ENCODE measurements at regions not wholly inside any gene's neighbourhood (a gene's known extent, or its start where the extent isn't known, plus 50 kb on each side); places are given as distances from the start of the nearest gene placed in this dataset.

DNA sequence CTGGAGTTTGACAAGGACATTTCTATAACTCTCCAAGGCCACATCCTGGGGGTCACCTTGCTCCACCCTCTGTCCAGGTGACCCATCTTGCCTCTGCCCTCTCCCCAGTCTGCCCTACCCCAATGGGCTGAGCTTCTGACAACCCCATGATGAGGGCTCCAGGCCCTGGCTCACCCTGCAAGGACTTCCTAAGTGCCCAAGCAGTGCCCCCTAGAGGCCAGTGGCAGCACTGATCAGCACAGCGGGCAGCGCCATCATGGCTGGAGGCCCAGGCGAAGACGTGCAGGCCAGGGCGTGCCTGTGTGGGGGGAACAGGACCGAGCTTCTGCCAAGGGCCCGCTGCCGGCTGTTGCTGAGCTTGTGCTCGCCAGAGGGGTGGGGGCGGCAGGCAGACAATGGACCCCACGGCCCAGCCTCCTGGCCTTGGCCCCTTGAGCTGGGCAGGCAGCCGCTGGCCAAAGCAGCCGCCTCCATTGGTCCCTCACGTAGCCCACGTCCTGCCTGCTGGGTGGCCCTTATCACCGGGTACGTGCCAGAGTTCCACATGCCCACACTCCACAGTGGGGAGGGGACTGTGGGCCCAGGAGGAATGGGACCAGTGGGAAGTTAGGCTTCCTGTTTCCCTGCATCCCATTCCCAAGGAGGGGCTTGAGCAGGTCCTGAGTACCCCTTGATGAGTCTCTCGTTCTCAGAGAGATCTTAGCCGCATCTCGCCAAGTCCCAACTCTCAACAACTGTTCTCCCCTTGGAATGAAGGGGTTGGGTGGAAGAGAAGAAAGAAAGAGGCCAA lies 64.3 kb downstream of the MRPL14 start:
- Histone ChIP-seq H3K36me3 (ENCODE audit: insufficient read depth, low read length) (no peaks in the 10 kb centered on the region), H2AFZ (ENCODE audit: low read length, unreplicated experiment) (no peak overlapping the region), H3K79me2 (ENCODE audit: control insufficient read depth, insufficient read depth, low read length, unreplicated experiment) (no peaks in the 10 kb centered on the region), H3K4me3 (ENCODE audit: low read depth, low read length) (no peak overlapping the region), H3K4me1 (ENCODE audit: control insufficient read depth, insufficient read depth, low read length, unreplicated experiment) (peaks cover 73% of the 10 kb centered on the region), H3K27me3 (ENCODE audit: insufficient read depth, low read length) (no peaks in the 10 kb centered on the region), H3K27ac (ENCODE audit: low read depth, low read length) (peak overlapping the region; percentile 98; the same call in 1 of the 2 replicates)

- Histone ChIP-seq H3K27me3 (ENCODE audit: insufficient read depth, low read length) (no peaks in the 10 kb centered on the region), H3K36me3 (ENCODE audit: insufficient read depth, low read length) (no peaks in the 10 kb centered on the region), H3K4me1 (ENCODE audit: control insufficient read depth, insufficient read depth, low read length, unreplicated experiment) (peaks cover 81% of the 10 kb centered on the region), H2AFZ (ENCODE audit: low read length, unreplicated experiment) (no peak overlapping the region), H3K27ac (ENCODE audit: low read depth, low read length) (peak overlapping the region; percentile 98), H3K79me2 (ENCODE audit: control insufficient read depth, insufficient read depth, low read length, unreplicated experiment) (no peaks in the 10 kb centered on the region), H3K4me3 (ENCODE audit: low read depth, low read length) (no peak overlapping the region)
Observed at GRCh38 chr6:44062105-44062770, 65.0 kb downstream of the MRPL14 start.

DNA sequence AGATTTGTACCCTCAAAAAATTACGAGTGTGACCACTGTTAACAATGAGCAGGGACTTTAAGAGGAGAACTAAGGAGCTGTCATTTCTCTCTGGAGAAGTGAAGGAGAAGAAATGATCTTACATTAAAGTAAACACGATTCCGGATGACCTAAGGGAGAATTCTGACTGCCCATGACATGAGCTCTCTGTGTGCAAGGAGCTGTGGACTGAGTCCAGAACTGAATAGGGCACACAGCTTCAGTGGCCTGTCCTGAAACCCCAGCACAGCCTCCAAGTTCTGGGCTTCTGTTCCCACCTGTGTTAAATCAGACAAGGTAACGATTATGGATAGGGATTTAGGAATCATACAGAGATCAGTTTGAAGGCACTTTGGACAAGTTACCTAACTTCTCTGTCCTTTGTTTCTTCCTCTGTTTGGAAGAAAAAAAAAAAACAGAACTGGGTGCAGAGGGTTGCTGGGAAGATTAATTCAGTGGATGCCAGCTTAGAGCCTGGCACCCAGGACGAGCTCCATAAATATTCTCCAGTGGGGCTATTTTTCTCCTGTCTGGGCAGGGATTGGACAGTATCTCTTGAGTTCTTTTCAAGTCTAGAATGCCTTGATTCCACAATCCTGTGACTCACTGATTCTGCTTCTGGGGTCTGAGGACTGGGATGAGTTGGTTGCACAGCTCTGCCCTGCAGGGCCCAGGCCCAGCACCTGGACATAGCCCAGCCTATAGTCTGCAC lies 65.7 kb downstream of the MRPL14 start:
- peak overlapping the region; percentile 98 for H3K27ac ChIP-seq (ENCODE audit: low read depth, low read length)
- no peaks in the 10 kb centered on the region for H3K27me3 ChIP-seq (ENCODE audit: insufficient read depth, low read length)
- H3K36me3 ChIP-seq (ENCODE audit: insufficient read depth, low read length): no peaks in the 10 kb centered on the region
- no peak overlapping the region for H2AFZ ChIP-seq (ENCODE audit: low read length, unreplicated experiment)
- no peaks in the 10 kb centered on the region for H3K79me2 ChIP-seq (ENCODE audit: control insufficient read depth, insufficient read depth, low read length, unreplicated experiment)
- H3K4me3 ChIP-seq (ENCODE audit: low read depth, low read length): no peak overlapping the region
- peaks cover 82% of the 10 kb centered on the region for H3K4me1 ChIP-seq (ENCODE audit: control insufficient read depth, insufficient read depth, low read length, unreplicated experiment)

DNA sequence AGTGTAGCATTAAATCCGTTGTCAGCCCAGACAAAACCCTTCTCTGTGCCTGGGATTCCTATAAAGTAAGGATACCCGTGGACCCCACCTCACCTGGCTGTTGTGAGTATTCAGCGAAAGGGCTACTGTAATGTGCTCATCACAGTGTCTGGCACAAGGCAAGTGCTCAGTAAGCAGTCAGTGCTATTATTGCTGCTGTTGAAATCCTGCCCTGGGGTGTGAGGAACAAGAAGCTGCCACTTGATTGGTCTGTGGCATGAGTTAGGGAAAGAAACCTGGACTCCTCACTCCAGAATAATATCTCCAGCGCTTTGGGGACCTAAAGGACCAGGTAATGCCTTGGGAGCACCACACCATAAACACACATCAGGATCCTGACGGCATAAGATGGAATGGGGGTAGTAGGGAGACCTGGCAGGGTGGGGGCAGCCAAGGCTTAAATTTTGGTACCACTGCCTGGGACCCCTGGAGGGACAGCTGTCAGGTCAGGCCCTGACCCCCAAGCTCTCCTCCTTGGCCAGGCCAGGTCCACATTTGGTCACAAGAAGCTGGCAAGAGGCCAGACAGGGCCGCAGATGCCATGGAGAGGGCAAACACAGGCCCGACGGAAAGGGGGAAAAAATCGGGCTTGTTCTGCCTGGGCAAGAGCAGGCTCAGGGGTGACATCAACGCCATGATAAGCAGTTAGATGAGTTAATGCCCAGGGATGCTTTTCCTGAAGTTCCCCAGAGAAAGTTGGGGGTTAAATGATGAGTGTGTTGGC lies 66.5 kb downstream of the MRPL14 start:
- no peak overlapping the region for H2AFZ ChIP-seq (ENCODE audit: low read length, unreplicated experiment)
- H3K79me2 ChIP-seq (ENCODE audit: control insufficient read depth, insufficient read depth, low read length, unreplicated experiment): no peaks in the 10 kb centered on the region
- H3K36me3 ChIP-seq (ENCODE audit: insufficient read depth, low read length): no peaks in the 10 kb centered on the region
- H3K27me3 ChIP-seq (ENCODE audit: insufficient read depth, low read length): no peaks in the 10 kb centered on the region
- H3K27ac ChIP-seq (ENCODE audit: low read depth, low read length): peak overlapping the region; percentile 98
- peaks cover 81% of the 10 kb centered on the region for H3K4me1 ChIP-seq (ENCODE audit: control insufficient read depth, insufficient read depth, low read length, unreplicated experiment)
- H3K4me3 ChIP-seq (ENCODE audit: low read depth, low read length): no peak overlapping the region

DNA sequence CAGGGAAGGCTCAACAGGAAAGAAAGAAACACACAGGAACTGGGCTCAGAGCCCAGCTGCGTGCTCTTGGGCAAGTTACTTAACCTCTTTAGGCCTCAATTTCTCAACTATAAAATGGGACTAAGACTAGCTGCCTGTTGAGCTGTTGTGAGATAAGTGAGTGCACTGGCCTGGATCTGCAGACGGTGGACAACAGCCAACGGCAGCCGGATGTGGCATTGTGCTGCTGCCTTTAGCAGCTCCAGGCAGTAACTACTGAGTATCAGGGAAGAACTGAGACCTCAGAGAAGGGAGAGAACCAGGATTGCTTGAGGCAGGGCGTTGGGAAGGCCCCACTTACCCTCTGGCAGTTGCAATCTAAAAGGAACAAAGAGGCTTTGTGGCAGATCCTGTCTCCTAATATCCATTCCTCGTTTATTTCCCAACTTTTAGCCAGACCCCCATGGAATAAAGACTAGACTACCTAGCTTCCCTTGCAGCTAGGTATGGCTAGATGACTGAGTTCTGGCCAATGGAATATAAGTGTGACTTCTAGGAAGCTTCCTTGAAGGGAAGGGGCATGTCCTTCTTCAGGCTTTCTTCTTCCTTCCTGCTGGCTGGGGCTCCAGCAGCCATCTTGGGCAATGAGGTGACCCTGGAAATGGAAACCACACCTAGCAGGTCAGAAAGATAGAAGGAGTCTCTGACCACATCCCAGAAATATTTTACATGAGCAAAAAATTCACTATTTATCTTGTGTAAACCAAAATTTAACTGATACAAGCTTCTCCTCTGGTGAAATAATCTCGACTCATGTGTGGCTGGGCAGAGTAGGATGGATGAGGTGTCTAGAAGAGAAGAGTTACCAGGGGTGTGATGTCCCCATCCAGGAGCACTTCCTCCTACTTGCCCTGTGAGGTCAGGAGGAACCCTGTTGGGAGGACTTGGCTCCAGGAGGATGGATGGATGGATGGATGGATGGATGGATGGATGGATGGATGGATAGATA lies 67.6 kb downstream of the MRPL14 start:
- Histone ChIP-seq H3K27ac (ENCODE audit: low read depth, low read length) (peak overlapping the region; percentile 98), H3K27me3 (ENCODE audit: insufficient read depth, low read length) (no peaks in the 10 kb centered on the region), H3K4me1 (ENCODE audit: control insufficient read depth, insufficient read depth, low read length, unreplicated experiment) (peaks cover 77% of the 10 kb centered on the region), H3K36me3 (ENCODE audit: insufficient read depth, low read length) (no peaks in the 10 kb centered on the region), H2AFZ (ENCODE audit: low read length, unreplicated experiment) (no peak overlapping the region), H3K4me3 (ENCODE audit: low read depth, low read length) (no peak overlapping the region), H3K79me2 (ENCODE audit: control insufficient read depth, insufficient read depth, low read length, unreplicated experiment) (no peaks in the 10 kb centered on the region)

DNA sequence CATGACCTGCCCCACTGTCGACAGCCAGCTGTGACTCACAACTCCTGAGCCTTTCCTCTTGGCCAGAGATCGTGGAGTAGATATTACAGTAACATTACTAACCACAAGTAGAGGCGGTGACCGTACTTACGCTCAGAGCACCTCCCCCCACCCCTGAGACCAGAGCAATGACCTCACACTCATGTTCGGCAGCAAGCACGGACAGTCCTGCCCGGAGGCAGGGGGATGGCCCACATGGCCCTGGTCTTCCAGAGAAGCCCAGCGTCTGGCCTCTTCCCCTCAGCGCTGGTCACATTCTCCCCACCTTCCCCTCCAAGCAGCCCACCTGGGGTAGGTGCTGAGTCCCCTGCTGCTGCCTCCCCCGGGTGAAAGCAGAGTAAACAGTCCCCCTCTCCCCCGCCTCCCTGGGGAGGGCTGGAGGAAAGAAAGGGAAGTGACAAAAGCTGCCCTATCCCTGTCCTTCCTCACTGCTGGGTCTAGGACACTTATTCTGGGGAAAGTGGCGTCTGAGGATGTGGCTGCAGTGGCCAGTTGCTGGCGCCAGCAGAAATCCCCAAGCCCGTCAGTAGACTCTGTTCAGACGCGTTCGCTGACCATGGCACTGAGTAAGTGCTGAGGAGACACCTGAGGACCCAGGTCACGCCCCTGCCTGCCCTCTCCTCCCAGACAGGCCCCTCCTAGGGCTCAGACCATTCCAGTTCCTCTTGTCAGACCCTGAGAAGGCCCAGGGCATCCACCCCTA lies 68.5 kb downstream of the MRPL14 start:
- Histone ChIP-seq H2AFZ (ENCODE audit: low read length, unreplicated experiment) (no peak overlapping the region), H3K27ac (ENCODE audit: low read depth, low read length) (peak overlapping the region; percentile 98), H3K27me3 (ENCODE audit: insufficient read depth, low read length) (no peaks in the 10 kb centered on the region), H3K79me2 (ENCODE audit: control insufficient read depth, insufficient read depth, low read length, unreplicated experiment) (no peaks in the 10 kb centered on the region), H3K4me1 (ENCODE audit: control insufficient read depth, insufficient read depth, low read length, unreplicated experiment) (peaks cover 79% of the 10 kb centered on the region), H3K36me3 (ENCODE audit: insufficient read depth, low read length) (no peaks in the 10 kb centered on the region), H3K4me3 (ENCODE audit: low read depth, low read length) (no peak overlapping the region)

DNA sequence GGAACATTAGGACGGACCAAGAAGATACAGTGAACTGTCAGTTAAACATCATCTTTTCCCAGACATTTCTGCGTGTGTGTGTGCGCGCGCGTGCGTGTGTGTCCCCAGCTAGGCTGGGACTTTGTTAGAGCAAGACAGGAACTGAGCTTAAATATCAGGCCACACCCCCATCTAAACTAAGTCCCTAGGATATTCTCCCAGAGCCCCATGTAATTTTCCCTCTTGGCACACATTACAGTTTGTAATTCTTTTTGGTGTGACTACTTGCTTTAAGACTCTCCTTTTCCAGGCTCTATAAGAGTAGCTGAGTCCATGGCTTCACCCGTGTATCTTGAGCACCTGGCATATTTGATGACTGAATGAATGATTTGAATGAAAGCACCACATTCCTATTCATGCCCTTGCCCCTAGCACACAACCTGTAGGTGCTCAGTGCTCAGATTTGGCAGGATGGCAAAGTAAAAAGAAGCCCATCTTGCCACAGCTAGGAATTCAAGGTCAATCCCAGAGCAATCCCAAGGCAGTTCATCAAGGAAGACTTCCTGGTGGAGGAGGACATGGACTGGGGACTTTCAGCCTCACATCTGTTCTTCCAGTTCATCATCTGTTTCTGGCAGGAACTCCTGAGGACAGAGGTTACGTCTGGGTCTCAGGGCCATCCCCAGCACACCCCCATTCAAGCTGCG lies 69.2 kb downstream of the MRPL14 start:
- H3K4me1 ChIP-seq (ENCODE audit: control insufficient read depth, insufficient read depth, low read length, unreplicated experiment): peaks cover 82% of the 10 kb centered on the region
- no peaks in the 10 kb centered on the region for H3K36me3 ChIP-seq (ENCODE audit: insufficient read depth, low read length)
- H3K27ac ChIP-seq (ENCODE audit: low read depth, low read length): peak overlapping the region; percentile 98
- H3K79me2 ChIP-seq (ENCODE audit: control insufficient read depth, insufficient read depth, low read length, unreplicated experiment): no peaks in the 10 kb centered on the region
- no peak overlapping the region for H3K4me3 ChIP-seq (ENCODE audit: low read depth, low read length)
- H2AFZ ChIP-seq (ENCODE audit: low read length, unreplicated experiment): no peak overlapping the region
- H3K27me3 ChIP-seq (ENCODE audit: insufficient read depth, low read length): no peaks in the 10 kb centered on the region

GRCh38 chr6:44057238-44057930 lies 69.9 kb downstream of the MRPL14 start:
- H3K27me3 ChIP-seq (ENCODE audit: insufficient read depth, low read length): no peaks in the 10 kb centered on the region
- H3K4me3 ChIP-seq (ENCODE audit: low read depth, low read length): no peak overlapping the region
- H3K79me2 ChIP-seq (ENCODE audit: control insufficient read depth, insufficient read depth, low read length, unreplicated experiment): no peaks in the 10 kb centered on the region
- no peaks in the 10 kb centered on the region for H3K36me3 ChIP-seq (ENCODE audit: insufficient read depth, low read length)
- peak overlapping the region; percentile 98 for H3K27ac ChIP-seq (ENCODE audit: low read depth, low read length)
- no peak overlapping the region for H2AFZ ChIP-seq (ENCODE audit: low read length, unreplicated experiment)
- H3K4me1 ChIP-seq (ENCODE audit: control insufficient read depth, insufficient read depth, low read length, unreplicated experiment): peaks cover 87% of the 10 kb centered on the region
